ENCODE measurements at regions not wholly inside any gene's neighbourhood (a gene's known extent, or its start where the extent isn't known, plus 50 kb on each side); places are given as distances from the start of the nearest gene placed in this dataset.

GRCh38 chr5:56601641-56602071 lies 213.7 kb upstream of the MAP3K1 start:
- no peak overlapping the region for H3T11ph ChIP-seq (ENCODE audit: low read length)
- no peaks in the 10 kb centered on the region for H3K27me3 ChIP-seq (ENCODE audit: insufficient read depth, low read length)
- H2BK12ac ChIP-seq (ENCODE audit: insufficient read length, low read depth, low read length): no peak overlapping the region
- H4K8ac ChIP-seq (replicated peaks; ENCODE audit: insufficient read length, low read depth, low read length): no peak overlapping the region
- H2BK15ac ChIP-seq (ENCODE audit: low read depth, low read length): no peak overlapping the region
- Mint-ChIP-seq H3K27ac (no peak overlapping the region), H3K9me3 (no peaks in the 10 kb centered on the region), H3K4me3 (no peak overlapping the region), H3K27me3 (ENCODE audit: low read depth) (no peaks in the 10 kb centered on the region), H3K4me1 (peaks cover 4 to 9% of the 10 kb centered on the region in 2 experiments), H3K36me3 (ENCODE audit: insufficient read depth in 1 of 3, low read depth in 3 of 3) (no peaks in the 10 kb centered on the region; a peak in 1 of 7 replicates)
- no peak for TF ChIP-seq CTCF (conservative IDR thresholded peaks at IDR 0.05)
- no peaks in the 10 kb centered on the region for H3K79me1 ChIP-seq (ENCODE audit: insufficient read depth, low read depth, low read length, poor library complexity, severe bottlenecking)
- H3K23ac ChIP-seq (ENCODE audit: insufficient read length, low read depth, low read length): no peak overlapping the region
- no peak overlapping the region for H2BK5ac ChIP-seq (ENCODE audit: insufficient read length, low read length)
- no peak overlapping the region for H3K18ac ChIP-seq (ENCODE audit: insufficient read length, low read depth, low read length)
- no peaks in the 10 kb centered on the region for H3K9me3 ChIP-seq (ENCODE audit: control insufficient read depth, low read depth, low read length)
- no peak for DNase-seq
- no peak overlapping the region for H2BK20ac ChIP-seq (ENCODE audit: low read depth, low read length, poor library complexity, severe bottlenecking)
- H3K4me2 ChIP-seq (ENCODE audit: insufficient read depth, insufficient read length, low read length): no peak overlapping the region
- H4K20me1 ChIP-seq (ENCODE audit: control insufficient read depth, insufficient read depth, insufficient read length): no peaks in the 10 kb centered on the region
- no peaks in the 10 kb centered on the region for H3K23me2 ChIP-seq (ENCODE audit: insufficient read length, low read depth, low read length, poor library complexity, severe bottlenecking)
- H3K4me1 ChIP-seq (ENCODE audit: insufficient read depth, low read length): no peaks in the 10 kb centered on the region
- H3K14ac ChIP-seq (ENCODE audit: insufficient read depth, low read length): no peak overlapping the region
- no peak overlapping the region for H4K91ac ChIP-seq (ENCODE audit: insufficient read length, low read depth, low read length)
- no peak overlapping the region for H3K4ac ChIP-seq (ENCODE audit: low read depth, low read length)
- no peak overlapping the region for H2AK5ac ChIP-seq (ENCODE audit: insufficient read length, low read length)
- no peak overlapping the region for H3K9ac ChIP-seq (ENCODE audit: extremely low read depth, insufficient read length, low read length)
- no peak overlapping the region for H3K56ac ChIP-seq (ENCODE audit: insufficient read length, low read depth, low read length)
- no peak overlapping the region for H2BK120ac ChIP-seq (ENCODE audit: low read depth, low read length, poor library complexity, severe bottlenecking)
- H3K27ac ChIP-seq (ENCODE audit: insufficient read length, low read depth, low read length): no peak overlapping the region
- no CpG with 5 or more reads among the region's 3 CpGs for WGBS (ENCODE audit: extremely low coverage, insufficient read length, low lambda C conversion rate)
- no peak overlapping the region for H4K5ac ChIP-seq (ENCODE audit: insufficient read length, low read depth, low read length)
- no peaks in the 10 kb centered on the region for H3K79me2 ChIP-seq (ENCODE audit: insufficient read depth, low read length)
- no peak overlapping the region for H2AFZ ChIP-seq (ENCODE audit: low read length)

All from H9 (cell line).